Ovary (tissue), 3 donors: ENCODE measurements at regions not wholly inside any gene's neighbourhood (a gene's known extent, or its start where the extent isn't known, plus 50 kb on each side); places are given as distances from the start of the nearest gene placed in this dataset.

Experiments used
- EP300 ChIP-seq: sonication (generic); formaldehyde crosslinking; IDR thresholded peaks from one replicate; pipeline ENCODE4 v1.6.1; 2017; ENCODE audit warnings: antibody characterized with exemption
- POLR2A ChIP-seq: fragments of 450-650 bp; IDR thresholded peaks from one replicate; pipeline ENCODE4 v1.6.1; 2017; ENCODE audit warnings: antibody characterized with exemption, mild to moderate bottlenecking, moderate library complexity
- TF ChIP-seq, protein P1 (sequence below), 3 donors: fragments of 450-650 bp in 2 of 3; fragments of 200-600 bp in 1 of 3; IDR thresholded peaks; one replicate each; pipeline versions ENCODE4 v1.5.1 to v1.8.0; 2016 to 2022; ENCODE audit warnings: antibody characterized with exemption in 3 of 3, mild to moderate bottlenecking in 1 of 3
- donor health status: DM: no; HTN: no; CAD: no.

DNA sequence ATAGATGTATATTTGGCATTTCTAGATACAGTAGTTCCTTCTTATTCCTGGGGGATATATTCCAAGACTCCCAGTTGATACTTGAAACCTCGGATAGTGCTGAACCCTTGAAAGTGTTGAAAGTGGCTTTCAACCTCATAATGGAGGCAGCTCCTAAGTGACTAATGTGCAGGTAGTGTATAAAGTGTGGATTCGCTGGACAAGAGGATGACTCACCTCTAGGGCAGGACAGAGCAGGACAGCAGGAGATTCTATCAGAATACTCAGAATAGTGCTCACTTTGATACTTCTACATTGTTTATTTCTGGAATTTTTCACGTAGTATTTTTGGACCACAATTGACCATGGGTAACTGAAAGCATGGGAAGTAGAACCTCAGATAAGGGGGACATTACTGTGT, 1138.9 kb upstream of the WWC1 start:
- TF ChIP-seq, protein P1, sequence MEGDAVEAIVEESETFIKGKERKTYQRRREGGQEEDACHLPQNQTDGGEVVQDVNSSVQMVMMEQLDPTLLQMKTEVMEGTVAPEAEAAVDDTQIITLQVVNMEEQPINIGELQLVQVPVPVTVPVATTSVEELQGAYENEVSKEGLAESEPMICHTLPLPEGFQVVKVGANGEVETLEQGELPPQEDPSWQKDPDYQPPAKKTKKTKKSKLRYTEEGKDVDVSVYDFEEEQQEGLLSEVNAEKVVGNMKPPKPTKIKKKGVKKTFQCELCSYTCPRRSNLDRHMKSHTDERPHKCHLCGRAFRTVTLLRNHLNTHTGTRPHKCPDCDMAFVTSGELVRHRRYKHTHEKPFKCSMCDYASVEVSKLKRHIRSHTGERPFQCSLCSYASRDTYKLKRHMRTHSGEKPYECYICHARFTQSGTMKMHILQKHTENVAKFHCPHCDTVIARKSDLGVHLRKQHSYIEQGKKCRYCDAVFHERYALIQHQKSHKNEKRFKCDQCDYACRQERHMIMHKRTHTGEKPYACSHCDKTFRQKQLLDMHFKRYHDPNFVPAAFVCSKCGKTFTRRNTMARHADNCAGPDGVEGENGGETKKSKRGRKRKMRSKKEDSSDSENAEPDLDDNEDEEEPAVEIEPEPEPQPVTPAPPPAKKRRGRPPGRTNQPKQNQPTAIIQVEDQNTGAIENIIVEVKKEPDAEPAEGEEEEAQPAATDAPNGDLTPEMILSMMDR (IDR thresholded peaks at IDR 0.05), result no peak
- no peak for TF ChIP-seq POLR2A
- TF ChIP-seq EP300, result no peak
